Brain microvascular endothelial cell (primary cell): ENCODE measurements at regions not wholly inside any gene's neighbourhood (a gene's known extent, or its start where the extent isn't known, plus 50 kb on each side); places are given as distances from the start of the nearest gene placed in this dataset.

Source experiments
- DNase-seq: peaks from one replicate; pipeline ENCODE4 v3.0.0-alpha.2; 2020
- H3K27ac ChIP-seq: fragments of 250-450 bp; sonication (Bioruptor Pico); 2 replicates; pipeline ENCODE4 v1.5.1; 2020; ENCODE audit warnings: mild to moderate bottlenecking, moderate library complexity
- H3K27me3 ChIP-seq: fragments of 250-450 bp; sonication (Bioruptor Pico); replicated peaks from 2 replicates; pipeline ENCODE4 v1.5.1; 2020; ENCODE audit warnings: mild to moderate bottlenecking
- H3K36me3 ChIP-seq: fragments of 250-450 bp; sonication (Bioruptor Pico); replicated peaks from 2 replicates; pipeline ENCODE4 v1.5.1; 2020; ENCODE audit warnings: mild to moderate bottlenecking
- H3K4me3 ChIP-seq: 2 replicates; pipeline ENCODE4 v1.5.1; 2011; ENCODE audit warnings: low read depth, mild to moderate bottlenecking, control low read depth, low read length, moderate library complexity
- in situ Hi-C: cut with HindIII; loops from 2 replicates; pipeline ENCODE4 v1.10.0; 2017; ENCODE audit warnings: low sequenced_read_pairs, low pct_ligation_motif_present
- TF ChIP-seq, protein P1 (sequence below): IDR thresholded peaks from 2 replicates; pipeline ENCODE4 v1.5.1; 2011; ENCODE audit warnings: low read depth, mild to moderate bottlenecking, moderate library complexity, low read length, control low read depth, inconsistent platforms; ENCODE audit errors: missing control alignments

DNA sequence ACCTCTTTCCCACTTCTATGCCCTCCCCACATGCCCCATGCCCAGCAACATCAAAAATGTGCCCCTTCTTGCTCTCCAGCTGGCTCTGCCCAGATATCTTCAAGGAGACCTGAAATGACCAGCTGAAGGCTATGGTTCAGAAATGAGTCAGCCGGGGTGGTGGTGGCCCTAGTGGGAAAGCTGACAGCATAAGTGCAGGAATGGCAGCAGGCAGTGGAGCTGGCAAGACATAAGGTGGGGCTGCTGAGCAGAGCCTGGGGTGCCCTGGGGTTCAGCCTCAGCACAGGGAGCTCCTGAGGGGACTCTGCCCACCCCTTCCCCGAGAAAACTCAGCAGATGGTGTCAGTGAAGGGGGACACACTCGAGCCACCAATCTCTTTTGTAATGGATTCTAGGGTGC, 593.4 kb downstream of the BUD13 start:
- Histone ChIP-seq H3K27me3 (no peaks in the 10 kb centered on the region), H3K4me3 (no peak overlapping the region), H3K36me3 (no peaks in the 10 kb centered on the region), H3K27ac (no peak overlapping the region)
- in situ Hi-C loops, result no loop called here
- TF ChIP-seq, protein P1, sequence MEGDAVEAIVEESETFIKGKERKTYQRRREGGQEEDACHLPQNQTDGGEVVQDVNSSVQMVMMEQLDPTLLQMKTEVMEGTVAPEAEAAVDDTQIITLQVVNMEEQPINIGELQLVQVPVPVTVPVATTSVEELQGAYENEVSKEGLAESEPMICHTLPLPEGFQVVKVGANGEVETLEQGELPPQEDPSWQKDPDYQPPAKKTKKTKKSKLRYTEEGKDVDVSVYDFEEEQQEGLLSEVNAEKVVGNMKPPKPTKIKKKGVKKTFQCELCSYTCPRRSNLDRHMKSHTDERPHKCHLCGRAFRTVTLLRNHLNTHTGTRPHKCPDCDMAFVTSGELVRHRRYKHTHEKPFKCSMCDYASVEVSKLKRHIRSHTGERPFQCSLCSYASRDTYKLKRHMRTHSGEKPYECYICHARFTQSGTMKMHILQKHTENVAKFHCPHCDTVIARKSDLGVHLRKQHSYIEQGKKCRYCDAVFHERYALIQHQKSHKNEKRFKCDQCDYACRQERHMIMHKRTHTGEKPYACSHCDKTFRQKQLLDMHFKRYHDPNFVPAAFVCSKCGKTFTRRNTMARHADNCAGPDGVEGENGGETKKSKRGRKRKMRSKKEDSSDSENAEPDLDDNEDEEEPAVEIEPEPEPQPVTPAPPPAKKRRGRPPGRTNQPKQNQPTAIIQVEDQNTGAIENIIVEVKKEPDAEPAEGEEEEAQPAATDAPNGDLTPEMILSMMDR, result no peak
- no peak for DNase-seq

DNA sequence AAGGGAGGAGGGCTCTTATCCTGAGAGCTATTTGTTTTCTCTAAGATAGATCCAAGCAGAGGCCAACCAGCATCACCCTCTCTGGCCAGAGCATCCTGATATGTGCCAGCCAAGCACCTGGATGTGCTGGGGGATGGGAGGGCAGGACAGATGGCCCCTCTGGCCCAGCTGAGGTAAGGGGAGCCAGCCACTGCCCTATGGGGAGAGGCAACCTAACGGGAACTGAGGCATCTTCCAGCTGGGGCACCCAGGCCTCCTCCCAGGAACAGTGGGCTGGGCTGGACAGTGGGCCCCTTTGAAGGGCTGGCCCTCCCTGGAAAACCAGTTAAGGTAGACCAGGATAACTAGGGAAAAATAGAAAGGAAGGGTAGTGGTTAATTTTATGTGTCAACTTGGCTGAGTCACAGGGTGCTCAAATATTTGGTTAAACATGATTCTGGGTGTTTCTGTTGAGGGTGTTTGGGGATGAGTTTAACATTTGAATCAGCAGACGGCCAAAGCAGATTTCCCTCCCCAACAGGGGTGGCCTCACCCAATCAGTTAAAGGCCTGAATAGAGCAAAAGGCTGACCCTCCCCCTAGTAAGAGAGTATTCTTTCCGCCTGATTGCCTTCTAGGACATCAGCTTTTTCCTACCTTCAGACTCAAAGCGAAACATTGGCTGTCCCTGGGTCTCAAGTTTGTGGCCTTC, 595.1 kb downstream of the BUD13 start:
- in situ Hi-C loops, result no loop called here
- no peak overlapping the region for H3K27ac ChIP-seq
- H3K27me3 ChIP-seq, result no peaks in the 10 kb centered on the region
- H3K4me3 ChIP-seq, result no peak overlapping the region
- DNase-seq, result no peak
- TF ChIP-seq, protein P1, result no peak
- H3K36me3 ChIP-seq, result no peaks in the 10 kb centered on the region

DNA sequence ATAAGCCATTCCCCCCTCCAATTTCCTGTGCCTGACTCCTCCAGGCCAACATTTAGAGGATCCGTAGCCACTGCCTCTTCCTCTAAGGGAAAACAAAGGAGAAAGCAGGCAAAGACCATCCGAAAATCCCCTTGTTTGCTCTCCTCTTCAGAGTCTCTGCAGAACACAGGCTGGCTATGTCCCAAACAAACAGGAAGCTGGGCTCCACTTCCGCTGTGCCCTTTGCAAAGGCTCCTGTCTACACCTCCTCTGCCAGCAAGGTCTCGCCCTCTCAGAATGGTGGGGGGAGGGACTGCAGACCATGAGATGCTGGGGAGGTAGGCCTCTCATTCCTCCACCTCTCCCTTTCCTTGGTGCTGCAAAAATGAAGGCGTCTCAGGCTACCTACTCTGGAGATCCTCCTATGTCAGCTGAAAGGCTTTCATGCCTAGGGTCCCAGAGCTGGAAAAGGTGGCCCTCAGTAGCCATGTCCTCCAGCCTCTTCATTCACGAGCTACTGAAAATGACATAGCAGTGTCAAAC, 596.2 kb downstream of the BUD13 start:
- Histone ChIP-seq H3K36me3 (no peaks in the 10 kb centered on the region), H3K27ac (no peak overlapping the region), H3K4me3 (no peak overlapping the region), H3K27me3 (no peaks in the 10 kb centered on the region)
- no peak for DNase-seq
- TF ChIP-seq, protein P1, result no peak
- in situ Hi-C loops, result no loop called here

DNA sequence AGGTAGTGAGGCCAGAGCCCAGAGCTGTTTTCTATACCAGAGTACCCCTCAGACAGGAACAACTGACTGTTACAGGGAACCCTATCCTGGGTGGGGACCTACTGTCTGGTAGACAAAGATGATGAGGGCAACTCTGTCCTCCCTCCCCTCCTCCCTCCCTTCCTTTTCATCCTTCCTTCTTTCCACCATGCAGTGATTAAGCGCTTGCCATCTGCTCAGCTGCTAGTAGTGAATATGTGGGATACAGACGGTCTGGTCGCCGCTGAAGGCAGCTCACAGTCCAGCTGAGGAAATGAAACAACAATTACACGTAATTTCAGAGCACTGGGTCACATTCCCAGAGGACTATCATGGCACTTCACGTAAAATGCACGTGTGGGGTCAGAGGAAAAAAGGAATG, 597.1 kb downstream of the BUD13 start:
- no peak for DNase-seq
- Histone ChIP-seq H3K27me3 (no peaks in the 10 kb centered on the region), H3K36me3 (no peaks in the 10 kb centered on the region), H3K27ac (no peak overlapping the region), H3K4me3 (no peak overlapping the region)
- TF ChIP-seq, protein P1, result no peak
- in situ Hi-C loops, result no loop called here

DNA sequence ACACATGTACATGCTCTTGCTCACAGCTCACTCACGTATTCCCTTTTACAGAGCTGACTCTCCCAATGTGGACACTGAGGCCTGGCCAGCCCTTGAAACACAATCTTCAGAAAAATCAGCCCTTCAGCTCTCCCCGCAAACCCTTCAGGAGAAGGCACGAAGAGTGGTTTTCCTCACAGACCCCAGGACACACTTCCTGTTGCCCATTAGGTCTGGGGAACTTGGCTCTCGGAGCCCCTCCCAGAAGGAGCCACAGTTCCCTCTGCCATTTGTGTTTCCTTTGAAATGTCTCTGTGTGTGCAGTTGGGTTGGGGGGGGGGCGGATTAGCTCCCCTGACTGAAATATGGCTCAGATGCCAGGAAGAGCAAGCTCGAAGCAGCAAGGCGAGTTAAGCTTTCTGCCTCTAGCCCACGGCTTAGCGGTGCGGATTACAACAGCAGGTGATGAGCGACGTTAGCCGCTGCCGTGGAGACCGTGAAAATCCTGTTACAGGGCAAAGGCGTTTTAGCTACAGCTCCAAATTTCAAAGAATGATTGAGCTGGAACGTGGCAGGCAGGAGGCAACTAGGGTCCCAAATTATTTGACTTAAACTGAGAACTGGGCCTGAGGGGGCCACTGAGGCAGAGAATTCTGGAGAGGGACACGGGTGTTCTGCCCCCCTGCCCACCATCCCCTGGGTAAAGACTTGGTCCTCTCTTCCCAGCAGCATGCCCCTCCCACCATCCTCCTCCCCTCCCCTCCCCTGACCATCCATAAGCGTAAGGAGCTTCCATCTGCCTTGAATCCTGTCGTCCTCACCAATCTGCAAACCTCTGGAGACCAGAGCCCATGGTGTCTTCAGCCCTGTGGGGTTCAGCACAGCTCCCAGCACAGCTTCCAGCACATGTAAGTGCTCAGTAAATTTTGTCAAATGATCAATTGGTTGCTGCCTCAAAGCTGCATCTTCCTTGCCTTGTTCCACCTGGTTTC, 598.6 kb downstream of the BUD13 start:
- TF ChIP-seq, protein P1, result no peak
- no peaks in the 10 kb centered on the region for H3K27me3 ChIP-seq
- in situ Hi-C loops, result no loop called here
- no peak for DNase-seq
- H3K27ac ChIP-seq, result no peak overlapping the region
- no peaks in the 10 kb centered on the region for H3K36me3 ChIP-seq
- no peak overlapping the region for H3K4me3 ChIP-seq
